GM18909 (cell line): ENCODE measurements at regions not wholly inside any gene's neighbourhood (a gene's known extent, or its start where the extent isn't known, plus 50 kb on each side); places are given as distances from the start of the nearest gene placed in this dataset.

Experiments
- ATAC-seq: cut with Tn5 transposase; IDR thresholded peaks from one replicate; pipeline ENCODE4 v1.9.1; 2021; ENCODE audit warnings: mild to moderate bottlenecking; ENCODE audit not compliant: unreplicated experiment, poor library complexity

DNA sequence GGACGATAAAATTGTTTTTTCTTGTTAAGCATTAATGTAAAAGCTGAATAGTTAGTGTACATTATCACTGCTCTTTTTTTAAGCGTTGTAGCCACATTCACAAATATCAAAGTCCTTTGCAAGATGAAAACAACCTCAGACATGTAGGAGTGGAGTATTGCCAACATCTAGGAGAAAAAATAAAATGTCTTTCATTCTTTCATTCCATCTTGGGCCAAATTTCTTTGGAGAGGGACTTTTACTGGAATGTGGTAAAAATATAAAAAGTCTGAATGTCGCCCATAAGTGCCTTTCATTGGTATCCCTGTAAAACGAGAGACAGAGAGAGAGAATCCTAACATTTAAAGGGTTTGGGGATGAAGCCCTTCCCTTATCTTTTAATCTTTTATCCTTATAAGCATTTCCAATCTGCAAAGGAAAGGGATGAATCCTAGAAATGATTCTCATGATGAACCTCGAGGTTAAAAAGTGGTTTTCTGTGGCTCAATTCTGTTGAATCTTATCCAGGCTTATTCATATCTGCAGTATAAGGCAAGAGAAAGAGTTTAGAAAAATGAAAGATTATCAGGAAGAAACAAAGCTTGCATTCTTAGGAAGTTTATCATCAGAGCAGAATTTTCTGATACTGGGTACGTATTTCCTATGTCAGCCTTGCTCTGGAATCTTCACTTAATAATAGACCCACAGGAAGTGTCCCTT lies 1031.7 kb downstream of the MCTP2 start:
- no peak for ATAC-seq

DNA sequence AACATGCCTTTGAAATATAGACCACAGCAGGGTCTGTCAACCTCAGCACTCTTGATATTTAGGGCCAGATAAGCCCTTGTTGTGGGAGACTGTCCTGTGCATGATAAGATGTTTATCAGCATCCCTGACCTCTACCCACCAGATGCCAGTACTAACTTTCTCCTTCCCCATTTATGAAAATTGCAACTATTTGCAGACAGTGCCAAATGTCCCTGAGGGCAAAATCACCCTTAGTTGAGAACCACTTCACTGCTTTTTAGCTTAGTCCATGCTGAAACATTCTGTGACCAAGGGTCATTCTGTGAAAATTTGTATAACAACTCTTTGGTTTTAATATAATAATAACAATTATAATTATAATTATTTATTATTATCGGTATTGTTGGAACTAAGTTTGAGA lies 1032.4 kb downstream of the MCTP2 start:
- no peak for ATAC-seq

DNA sequence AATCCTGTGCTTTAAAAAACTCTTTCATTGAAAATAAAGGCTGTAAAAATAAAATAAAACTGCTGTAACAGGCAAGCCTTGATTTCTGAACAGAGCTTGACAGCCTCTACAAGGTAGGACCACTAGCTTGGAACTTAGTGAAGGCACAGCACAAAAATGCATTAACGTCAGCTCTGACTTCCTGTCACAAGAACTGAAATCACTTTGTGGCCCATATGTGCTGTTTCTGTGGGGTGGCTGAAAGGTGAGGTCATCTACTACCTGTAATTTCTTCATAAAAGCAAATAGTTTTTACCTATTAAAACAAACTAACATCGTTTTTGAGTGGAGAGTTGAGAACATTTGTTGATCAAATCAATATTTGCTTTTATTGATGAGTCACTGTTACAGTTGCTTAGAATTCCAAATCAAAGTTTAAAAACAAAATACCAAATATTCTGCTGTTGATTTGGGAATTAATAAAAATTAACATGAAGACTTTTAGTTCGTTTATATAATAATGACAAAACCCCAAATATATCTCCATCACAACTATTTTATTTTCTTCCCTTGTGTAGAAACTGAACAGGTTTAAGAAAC lies 1034.1 kb downstream of the MCTP2 start:
- ATAC-seq, result no peak

DNA sequence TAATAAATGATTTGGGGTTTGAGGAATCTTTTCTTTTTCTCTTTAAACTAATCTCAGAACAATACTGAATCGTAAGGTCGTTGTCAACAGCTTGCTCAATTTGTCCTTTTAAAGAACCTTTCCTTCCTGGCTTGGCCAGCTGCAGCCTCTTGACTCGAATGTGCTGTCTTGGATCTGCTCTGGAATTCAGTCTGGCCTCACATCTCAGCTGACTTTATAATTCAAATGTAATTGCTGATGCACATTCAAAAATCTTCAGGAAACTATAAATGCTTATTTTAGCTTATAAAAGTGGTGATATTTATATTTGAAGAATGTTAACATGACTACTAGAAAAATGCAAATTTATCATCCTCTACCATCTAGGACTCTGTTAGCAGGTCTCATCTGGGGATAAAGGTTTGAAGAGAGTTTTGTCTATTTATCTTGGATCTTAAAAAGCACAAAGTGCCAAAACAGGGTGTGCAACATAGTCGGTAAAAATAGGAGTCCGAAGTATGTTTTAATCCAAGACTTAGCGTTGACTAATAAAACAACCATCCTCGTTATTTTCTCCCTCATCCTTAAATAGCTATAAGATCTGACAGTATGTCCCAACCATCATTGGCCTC lies 1035.2 kb downstream of the MCTP2 start:
- no peak for ATAC-seq

DNA sequence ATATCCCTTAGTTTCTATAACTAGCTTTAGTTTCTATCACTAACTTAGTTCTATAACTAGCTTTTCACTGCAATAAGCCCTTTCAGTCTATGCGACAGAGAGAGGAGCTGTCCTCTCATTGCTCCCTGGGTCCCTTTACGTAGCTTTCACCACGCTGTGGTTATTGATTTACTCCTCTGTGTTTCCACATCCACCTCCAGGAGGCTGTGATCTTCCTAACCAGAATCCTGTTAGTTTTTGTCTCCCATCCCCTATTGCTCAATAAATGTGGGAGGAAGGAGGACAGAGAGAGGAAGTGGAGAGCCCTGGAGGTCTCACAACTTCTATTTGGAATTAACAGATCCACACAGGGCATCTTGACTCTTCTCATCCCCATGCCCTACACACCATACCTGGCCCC lies 1036.1 kb downstream of the MCTP2 start:
- no peak for ATAC-seq

DNA sequence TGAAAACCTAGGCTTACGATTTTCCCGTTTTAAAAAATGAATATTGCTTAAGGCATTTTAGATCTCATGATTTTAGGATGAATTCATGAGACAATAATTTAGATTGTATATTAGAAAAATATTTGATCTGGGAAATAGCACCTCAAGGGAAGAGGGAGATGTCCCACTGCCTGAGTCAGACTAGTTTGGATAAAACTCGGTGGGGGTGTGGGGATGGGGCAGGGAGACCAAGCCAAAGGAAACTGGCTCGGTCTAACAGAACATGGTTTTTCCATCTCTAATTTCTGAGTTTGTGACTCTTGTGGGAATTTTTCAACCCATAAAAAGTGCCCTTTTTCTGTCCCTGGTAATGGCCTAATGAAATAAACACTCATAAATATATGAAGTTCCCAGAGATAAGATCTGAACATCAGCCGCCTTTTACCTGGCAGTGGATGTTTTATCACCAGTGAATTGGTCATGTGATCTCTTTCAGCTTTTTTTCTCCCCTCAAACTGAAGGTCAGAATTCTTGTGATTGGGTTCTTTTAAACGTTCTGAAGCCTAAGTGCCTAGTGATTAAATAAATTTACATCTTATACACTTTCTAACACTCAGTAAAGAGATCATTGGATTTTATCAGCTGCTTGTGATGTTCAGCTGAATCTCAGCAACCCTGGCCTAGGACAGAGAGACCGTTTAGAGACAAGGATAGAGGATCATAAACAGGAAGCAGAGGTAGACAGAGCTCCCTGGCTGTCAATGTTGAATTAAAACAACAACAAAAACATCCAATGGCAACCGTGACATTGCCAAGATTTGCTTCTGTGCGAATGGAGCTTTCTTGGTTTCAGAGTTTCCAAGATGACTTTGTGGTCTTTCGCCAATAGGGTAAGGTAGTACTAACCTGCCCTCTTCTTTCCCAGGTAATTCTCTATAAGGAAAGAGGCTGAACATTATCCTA lies 1038.2 kb downstream of the MCTP2 start:
- ATAC-seq, result no peak

DNA sequence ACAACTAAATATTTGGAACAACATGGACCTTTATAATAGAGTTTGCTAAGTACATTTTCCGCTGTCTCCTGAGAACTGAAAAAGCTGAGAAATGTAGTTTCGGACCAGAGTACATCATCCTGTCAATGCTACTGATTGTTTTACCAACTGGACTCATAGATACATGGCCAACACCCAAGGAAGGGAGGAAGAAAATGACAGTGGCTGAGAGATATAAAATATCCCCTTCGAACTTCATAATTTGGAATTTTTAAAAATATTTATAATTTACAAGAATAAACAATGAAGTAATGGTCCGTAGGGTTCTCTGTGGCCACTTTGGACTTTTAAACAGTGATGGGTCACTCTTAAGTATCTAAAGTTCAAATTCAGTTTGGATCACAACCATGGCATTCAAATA lies 1042.7 kb downstream of the MCTP2 start:
- no peak for ATAC-seq

DNA sequence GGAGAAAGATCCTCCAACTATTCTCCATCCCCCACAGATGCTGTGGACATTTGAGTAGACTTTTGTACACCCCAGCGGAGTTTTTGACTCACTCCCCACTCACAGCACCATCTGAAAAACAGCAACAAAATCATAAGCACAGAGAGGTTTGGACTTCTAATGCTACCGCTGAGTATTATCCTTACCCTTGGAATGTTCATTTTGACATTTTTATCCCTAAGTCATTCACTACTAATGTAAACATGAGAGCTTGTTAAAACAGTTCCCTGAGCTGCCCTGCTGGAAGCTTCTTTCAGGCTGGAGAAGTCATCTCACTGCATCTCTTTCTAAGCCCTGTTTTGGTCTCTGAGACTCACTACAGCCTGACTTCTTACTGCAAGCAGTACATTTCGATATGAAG lies 1045.9 kb downstream of the MCTP2 start:
- no peak for ATAC-seq

DNA sequence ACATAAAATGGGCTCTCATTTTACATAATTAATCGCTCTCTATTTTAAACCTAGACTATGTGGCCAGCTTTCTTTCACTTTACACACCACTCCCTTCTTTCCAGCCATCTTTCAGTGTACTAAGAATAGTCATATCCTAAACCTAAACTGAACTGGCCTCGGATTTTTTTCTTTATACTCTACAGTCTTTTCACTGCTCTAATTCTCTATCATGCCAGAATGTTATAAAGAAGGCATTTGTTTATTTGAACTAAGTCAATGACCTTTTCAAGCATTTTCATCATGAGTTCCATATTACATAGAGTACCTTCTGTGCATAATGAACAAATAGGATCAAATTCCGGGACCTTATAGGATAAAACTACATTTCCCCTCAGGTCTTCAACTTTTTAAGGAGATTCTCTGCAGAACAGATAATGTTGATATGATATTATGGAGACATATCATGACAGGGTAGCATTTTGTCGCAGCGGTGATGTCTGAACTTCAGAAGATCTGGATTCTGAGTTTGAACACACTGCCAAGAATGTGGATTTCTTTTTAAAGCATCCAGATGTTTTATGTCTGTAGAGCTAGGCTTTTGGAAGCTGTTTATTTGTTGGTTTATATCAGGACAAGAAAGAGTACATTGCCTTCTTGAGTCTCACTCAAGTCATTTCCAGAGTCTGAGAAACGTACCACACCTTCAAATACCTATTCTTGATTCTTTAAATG lies 1047.3 kb downstream of the MCTP2 start:
- ATAC-seq, result no peak

DNA sequence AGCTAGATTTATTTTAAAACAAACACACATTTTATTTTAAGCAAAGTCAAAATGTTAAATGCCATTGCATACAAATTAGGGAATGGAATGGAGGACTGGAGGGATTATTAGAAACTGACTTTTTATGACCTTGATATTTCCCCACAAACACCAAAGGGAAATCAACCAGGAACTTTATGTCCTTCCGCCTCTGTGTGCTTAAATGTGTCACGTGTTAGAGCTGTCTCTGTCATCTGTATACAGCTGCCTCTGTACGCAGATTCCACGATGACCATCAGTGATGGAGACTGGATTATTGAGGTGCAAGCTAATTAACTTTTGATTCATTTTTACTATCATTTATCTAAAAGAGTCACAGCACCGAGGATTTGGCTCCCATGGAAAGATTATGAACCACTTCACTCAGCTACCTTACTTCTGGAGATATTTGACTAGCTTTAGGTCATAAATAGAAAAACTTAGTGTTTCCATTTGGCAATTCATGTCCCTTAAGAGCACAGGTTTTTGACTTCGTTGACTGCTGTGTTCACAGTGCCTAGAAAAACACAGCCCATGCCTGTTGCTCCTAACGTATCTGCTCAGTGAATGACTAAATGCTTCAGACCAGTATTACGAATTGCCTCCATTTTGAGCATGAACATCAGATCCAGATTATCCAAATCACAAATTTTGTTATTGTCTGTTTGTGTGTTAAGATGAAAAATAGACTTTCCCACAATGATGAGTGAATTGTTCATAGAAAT lies 1048.1 kb downstream of the MCTP2 start:
- ATAC-seq, result no peak

DNA sequence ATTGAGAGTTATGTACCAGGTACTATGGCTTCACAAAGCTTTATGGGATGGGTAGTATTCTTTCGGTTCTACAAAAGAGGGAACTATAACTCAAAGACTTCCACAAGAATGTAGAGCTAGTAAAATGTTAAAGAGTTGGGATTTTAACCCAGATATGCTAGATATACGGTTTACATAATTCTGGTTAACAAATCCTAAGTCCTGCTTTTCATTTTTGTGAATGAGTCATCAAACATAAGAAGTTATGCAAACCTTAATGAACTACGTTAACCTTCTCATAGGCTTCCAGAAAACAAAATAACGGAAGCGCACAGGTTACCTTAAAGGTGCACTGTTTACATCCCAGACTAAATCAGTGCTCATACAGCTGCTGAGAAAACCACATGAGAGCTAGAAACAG lies 1049.3 kb downstream of the MCTP2 start:
- ATAC-seq, result no peak

DNA sequence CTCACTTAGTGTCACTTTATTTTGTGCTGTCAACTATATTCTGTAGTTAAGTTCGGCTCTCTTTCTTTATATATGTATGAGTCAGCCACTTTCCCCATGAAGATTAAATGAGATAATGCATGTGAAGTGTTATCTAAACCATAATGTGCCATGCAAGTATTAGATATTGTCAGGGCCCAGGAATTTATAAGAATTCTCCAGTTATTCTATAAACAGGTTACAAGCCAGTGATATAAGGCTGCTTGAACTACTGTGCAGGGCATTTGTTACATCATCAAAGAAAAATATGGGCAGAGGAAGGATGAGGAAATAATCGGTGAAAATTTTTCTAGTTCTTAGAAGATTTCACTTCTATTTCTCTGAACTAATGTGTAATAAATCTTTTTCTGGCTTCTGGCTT lies 1049.0 kb upstream of the NR2F2 start:
- no peak for ATAC-seq

DNA sequence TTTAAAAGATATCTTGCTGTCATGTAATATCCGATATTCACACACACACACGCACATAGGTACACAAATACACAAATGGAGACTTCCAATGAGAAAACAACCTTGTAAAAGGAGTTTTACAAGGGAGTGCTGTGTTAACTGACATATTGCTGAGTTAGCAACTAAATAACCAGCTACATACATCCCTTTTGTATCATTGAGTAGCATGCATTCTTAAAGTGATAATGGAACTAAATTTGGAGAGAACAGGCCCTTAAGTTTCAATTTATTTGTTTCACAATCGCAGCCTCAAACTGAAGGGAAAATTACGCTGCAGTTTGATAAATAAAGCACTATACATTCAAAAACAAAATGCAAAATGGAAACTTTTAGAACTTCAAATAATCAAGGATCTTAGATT lies 1046.0 kb upstream of the NR2F2 start:
- no peak for ATAC-seq

DNA sequence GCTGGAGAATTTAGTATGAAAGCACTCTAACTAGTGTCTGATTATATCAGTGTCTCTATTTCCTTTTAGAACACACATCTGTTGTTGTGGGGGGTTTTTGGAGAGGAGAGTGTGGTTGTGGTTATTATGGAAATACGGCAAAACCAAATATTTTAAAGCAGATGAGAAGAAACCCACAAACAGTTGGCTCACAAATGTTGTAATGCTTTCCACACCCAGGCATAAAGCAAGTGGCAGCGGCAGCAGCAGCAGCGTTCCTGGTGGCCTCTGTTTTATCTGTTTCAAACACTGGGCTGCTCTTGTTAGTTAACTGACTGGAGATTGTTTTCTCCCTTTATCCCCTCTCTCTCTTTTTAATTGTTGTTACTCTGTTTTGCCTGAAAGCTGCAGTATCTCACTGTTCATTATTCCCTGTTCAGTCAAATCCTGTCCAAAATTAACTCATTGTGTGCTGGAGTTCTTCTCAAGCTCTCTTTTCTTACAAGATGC lies 1045.5 kb upstream of the NR2F2 start:
- ATAC-seq, result no peak

DNA sequence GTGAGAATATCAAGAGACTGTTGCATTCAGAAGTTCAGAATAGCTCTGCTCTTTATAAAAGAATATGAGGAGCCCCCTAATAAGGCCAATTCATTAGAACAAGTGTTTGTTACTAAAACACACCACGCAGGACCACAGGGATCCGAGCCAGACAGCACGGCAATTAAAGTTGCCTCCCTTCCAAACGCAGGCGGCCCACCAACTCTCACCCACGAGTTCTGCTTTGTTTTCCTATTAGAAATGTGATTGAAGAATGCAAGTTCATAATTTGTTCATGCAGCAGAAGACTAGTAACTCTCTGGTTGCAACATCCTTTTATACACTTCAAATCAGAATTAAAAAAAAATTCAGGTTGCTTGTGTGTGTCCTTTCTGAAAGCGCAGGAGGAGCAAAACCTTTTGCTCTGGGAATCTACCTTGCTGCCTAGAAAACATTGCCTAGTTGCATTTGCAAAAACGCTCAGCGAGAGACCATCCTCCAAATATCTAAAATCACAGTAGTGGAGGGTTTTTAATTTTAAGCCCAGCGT lies 1044.1 kb upstream of the NR2F2 start:
- ATAC-seq, result no peak

DNA sequence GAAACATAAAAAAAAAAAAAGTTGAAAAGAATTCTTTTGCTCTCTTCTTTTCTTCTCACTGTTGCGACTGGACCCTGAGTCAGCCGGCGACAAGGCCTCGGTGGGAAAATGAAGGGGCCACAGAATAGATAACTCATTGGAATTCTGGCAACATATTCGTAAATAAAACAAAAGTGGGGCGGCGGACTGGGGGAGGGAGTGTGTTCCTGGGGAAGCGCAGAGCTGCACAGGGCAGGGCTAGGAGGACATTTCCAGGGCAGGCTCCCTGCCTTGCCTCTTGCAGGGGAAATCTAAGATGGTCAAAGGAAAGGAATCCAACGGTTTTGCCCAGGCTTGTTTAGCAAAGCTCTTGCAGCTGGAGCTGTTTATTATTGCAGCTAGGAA lies 1042.8 kb upstream of the NR2F2 start:
- no peak for ATAC-seq

DNA sequence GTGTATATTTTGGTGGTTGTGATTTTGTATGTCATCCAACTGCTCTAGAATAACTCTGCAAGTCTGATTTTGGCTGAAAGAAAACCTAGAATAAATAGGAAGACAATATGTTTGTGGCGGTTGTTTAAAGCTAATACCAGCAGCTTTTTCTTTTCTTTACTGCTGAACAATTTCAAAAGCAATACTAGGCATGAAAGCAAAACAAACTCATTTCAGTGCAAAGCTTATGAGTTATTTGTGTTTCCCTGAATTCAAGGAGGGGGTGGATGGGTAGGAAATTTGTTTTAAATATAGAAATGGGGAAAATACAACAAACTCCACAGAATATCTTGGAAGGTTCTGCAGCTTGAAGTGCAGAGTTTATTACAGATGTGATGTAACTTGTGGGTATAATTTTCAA lies 1041.9 kb upstream of the NR2F2 start:
- ATAC-seq, result no peak

DNA sequence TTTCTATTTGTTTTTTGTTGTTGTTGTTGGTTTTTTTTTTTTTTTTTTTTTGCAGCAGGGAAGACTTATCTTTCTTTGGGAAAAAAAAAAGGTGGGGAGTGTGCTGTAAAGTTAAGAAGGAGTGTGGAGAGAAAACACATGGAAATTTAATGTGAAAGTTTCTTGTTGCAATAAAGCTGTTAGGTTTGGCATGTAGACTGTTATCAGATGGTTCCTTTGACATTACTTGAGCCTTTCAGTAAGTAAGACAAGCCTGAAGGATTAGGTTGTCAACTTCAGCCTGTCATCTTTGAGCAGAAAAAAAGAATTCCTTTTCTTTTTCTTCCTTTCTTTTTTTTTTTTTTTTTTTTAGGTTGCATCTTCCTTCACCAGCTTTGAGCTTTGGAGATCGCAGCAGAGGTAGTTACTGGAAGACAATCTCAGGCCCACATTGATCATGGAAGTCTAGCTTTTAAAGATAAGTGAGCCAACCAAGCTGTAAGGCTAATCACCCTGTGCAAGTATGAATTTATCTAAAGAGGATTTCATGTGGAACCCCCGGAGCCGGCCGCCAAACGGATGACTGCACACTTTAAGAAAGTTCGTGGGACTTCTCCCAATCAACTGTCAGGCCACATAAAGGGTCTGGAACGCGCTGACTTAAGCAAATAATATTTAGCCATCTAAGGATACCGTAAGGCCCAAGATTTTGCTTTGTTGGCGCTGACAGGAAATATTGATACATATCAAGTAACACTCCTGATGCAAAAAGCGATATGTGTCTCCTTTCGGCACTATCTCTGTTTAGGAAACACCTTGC lies 1040.1 kb upstream of the NR2F2 start:
- ATAC-seq, result no peak
